HG02623 (cell line): ENCODE measurements at regions not wholly inside any gene's neighbourhood (a gene's known extent, or its start where the extent isn't known, plus 50 kb on each side); places are given as distances from the start of the nearest gene placed in this dataset.

ENCODE experiments used
- ATAC-seq: cut with Tn5 transposase; IDR thresholded peaks from one replicate; pipeline ENCODE4 v1.9.1; 2021; ENCODE audit warnings: moderate library complexity; ENCODE audit not compliant: unreplicated experiment

- no peak for ATAC-seq
Observed at GRCh38 chr11:8323161-8323935, 59.7 kb upstream of the LMO1 start.

GRCh38 chr11:8321876-8322275 lies 58.2 kb upstream of the LMO1 start:
- no peak for ATAC-seq

GRCh38 chr11:8320076-8320475 lies 56.4 kb upstream of the LMO1 start:
- no peak for ATAC-seq

GRCh38 chr11:8318536-8318935 lies 54.9 kb upstream of the LMO1 start:
- no peak for ATAC-seq

GRCh38 chr11:8317159-8317558 lies 53.5 kb upstream of the LMO1 start:
- ATAC-seq, result no peak

- no peak for ATAC-seq
Observed at GRCh38 chr11:8315954-8316353, 52.3 kb upstream of the LMO1 start.

- ATAC-seq, result no peak
Observed at GRCh38 chr11:8315463-8315862, 51.8 kb upstream of the LMO1 start.

- ATAC-seq, result no peak
Observed at GRCh38 chr11:8314916-8315315, 51.2 kb upstream of the LMO1 start.

- no peak for ATAC-seq
Observed at GRCh38 chr11:8313504-8314090, 49.9 kb upstream of the LMO1 start.
